Coronary artery (tissue), 2 donors: ENCODE measurements at regions not wholly inside any gene's neighbourhood (a gene's known extent, or its start where the extent isn't known, plus 50 kb on each side); places are given as distances from the start of the nearest gene placed in this dataset.
"Not testable (repeated sequence)": the region's sequence is repeated elsewhere in the genome, so short reads cannot be mapped to it uniquely, and the experiment has no call there.

ENCODE experiments used
- DNase-seq: peaks from one replicate; pipeline ENCODE4 v3.0.0-alpha.2; 2017; ENCODE audit warnings: low spot score
- H3K27ac ChIP-seq, 2 donors: fragments of 200-600 bp; sonication (generic); one replicate each; pipeline ENCODE4 v1.5.1; 2016 to 2019
- H3K4me3 ChIP-seq: fragments of 200-600 bp; sonication (generic); 2 replicates; pipeline ENCODE4 v1.5.1; 2016; ENCODE audit warnings: mild to moderate bottlenecking, moderate library complexity
- CTCF ChIP-seq: fragments of 200-600 bp; sonication (generic); IDR thresholded peaks from one replicate; pipeline ENCODE4 v1.5.1; 2019; ENCODE audit warnings: antibody characterized with exemption

- TF ChIP-seq CTCF: no peak
- Histone ChIP-seq H3K27ac (no peak overlapping the region), H3K4me3 (no peak overlapping the region)
- DNase-seq: no peak
These were observed 515.2 kb downstream of the RNF144A start for GRCh38 chr2:7432436-7432835.

- no peak overlapping the region for H3K4me3 ChIP-seq
- TF ChIP-seq CTCF: no peak
- no peak for DNase-seq
- no peak overlapping the region for H3K27ac ChIP-seq
These were observed 519.1 kb downstream of the RNF144A start for GRCh38 chr2:7436096-7436906.

- H3K27ac ChIP-seq: no peak overlapping the region
- H3K4me3 ChIP-seq: no peak overlapping the region
- DNase-seq: no peak
- no peak for TF ChIP-seq CTCF
These were observed 519.9 kb downstream of the RNF144A start for GRCh38 chr2:7437141-7437540.

GRCh38 chr2:7437716-7438632, 520.8 kb downstream of the RNF144A start:
- DNase-seq: no peak
- no peak overlapping the region for H3K27ac ChIP-seq
- no peak for TF ChIP-seq CTCF
- no peak overlapping the region for H3K4me3 ChIP-seq

- Histone ChIP-seq H3K4me3 (no peak overlapping the region), H3K27ac (no peak overlapping the region)
- no peak for DNase-seq
- TF ChIP-seq CTCF: no peak
These were observed 521.6 kb downstream of the RNF144A start for GRCh38 chr2:7438855-7439254.

GRCh38 chr2:7440977-7441376, 523.8 kb downstream of the RNF144A start:
- no peak overlapping the region for H3K27ac ChIP-seq
- DNase-seq: no peak
- no peak overlapping the region for H3K4me3 ChIP-seq
- TF ChIP-seq CTCF: no peak

- H3K4me3 ChIP-seq, H3K27ac ChIP-seq, DNase-seq: not testable (repeated sequence)
These were observed 524.6 kb downstream of the RNF144A start for GRCh38 chr2:7441841-7442240.
